ENCODE measurements at regions not wholly inside any gene's neighbourhood (a gene's known extent, or its start where the extent isn't known, plus 50 kb on each side); places are given as distances from the start of the nearest gene placed in this dataset.

DNA sequence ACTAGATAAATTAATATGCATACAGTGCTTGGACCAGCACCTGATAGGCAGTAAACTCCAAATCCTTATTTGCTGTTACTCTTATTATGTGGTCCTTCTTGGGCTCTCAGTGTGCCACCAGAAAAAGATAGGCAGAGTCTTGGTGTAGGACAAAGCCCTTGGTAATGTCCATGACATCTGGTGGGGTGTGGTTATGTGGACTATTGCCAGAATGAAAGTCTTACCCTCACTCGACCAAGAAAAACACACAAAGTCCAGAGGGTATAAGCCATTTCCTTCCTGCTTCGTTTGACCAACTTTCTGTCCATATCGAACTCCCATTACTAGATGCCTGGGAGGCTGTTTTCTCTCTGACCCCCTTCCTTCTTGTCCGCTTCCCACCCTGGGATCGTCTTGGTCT, 140.9 kb downstream of the UTP18 start:
- TF ChIP-seq MED1 (CRISPR knock-in tag; IDR thresholded peaks at IDR 0.05; ENCODE audit: borderline replicate concordance): no peak
- TF ChIP-seq RFX1 (IDR thresholded peaks at IDR 0.05): no peak
- TF ChIP-seq KLF1 (tag; IDR thresholded peaks at IDR 0.05): no peak
- Histone ChIP-seq H3K4me1 (replicated peaks in 1 of 2; ENCODE audit: control insufficient read depth in 2 of 2, insufficient read depth in 2 of 2, low read length in 2 of 2) (no peaks in the 10 kb centered on the region), H3K9ac (ENCODE audit: insufficient read depth in 1 of 2, low read depth in 2 of 2, low read length in 2 of 2) (no peak overlapping the region), H4K20me1 (replicated peaks; ENCODE audit: control insufficient read depth, insufficient read depth, low read length) (no peaks in the 10 kb centered on the region), H3K27ac (ENCODE audit: extremely low read depth, low read depth, low read length) (no peak overlapping the region), H3K9me1 (ENCODE audit: control insufficient read depth, insufficient read depth, low read length) (no peaks in the 10 kb centered on the region), H3K4me3 (no peak overlapping the region), H3K27me3 (ENCODE audit: control insufficient read depth in 2 of 2, insufficient read depth in 2 of 2, low read length in 2 of 2) (peaks cover 0 to 6% of the 10 kb centered on the region in 2 experiments; a peak in 1 of 5 replicates), H3K4me2 (ENCODE audit: insufficient read depth, low read length) (no peak overlapping the region), H3K79me2 (ENCODE audit: control insufficient read depth, insufficient read depth, low read length) (no peaks in the 10 kb centered on the region), H3K36me3 (ENCODE audit: control insufficient read depth, insufficient read depth, low read length) (no peaks in the 10 kb centered on the region), H2AFZ (ENCODE audit: low read depth, low read length) (no peak overlapping the region), H3K9me3 (replicated peaks; ENCODE audit: control insufficient read depth, insufficient read depth, low read depth, low read length) (no peaks in the 10 kb centered on the region)
- ChIA-PET POLR2A (no interaction called here), CTCF (ENCODE audit: low intra/inter-chr PET ratio) (no interaction called here)
- no TSS peak for BruUV-seq (replicated peaks)
- in situ Hi-C loops (cut with MboI): no loop called here
- FAIRE-seq (no peak), ATAC-seq (no peak), DNase-seq (ENCODE audit: extremely low read depth in 1 of 4, low spot score in 3 of 4) (no peak)
- 0% methylated on average over 5 of the region's 5 CpGs for WGBS (ENCODE audit: insufficient coverage, low coverage, missing lambda C conversion rate)
- intact Hi-C loops (cut with micrococcal nuclease): no loop called here

DNA sequence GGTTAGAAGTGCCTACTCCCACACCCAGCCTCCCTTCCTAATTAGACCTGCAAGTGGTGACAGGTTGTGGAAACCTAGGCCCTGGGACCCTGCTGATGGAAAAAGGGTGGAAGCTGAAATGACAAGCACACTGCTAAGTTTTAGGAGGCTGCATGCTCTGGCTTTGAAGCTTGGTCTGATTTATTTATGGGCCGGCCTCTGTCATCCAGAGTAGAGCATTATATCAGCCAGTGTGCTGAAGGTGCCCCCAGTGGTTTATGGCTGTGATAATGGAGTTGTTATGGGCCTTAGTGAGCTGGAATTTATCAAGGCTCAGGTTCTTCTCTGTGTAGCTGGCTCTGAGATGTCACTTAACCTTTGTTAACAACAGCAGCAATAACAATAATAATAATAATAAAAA, 142.6 kb downstream of the UTP18 start:
- H3K27me3 ChIP-seq (ENCODE audit: control insufficient read depth in 2 of 2, insufficient read depth in 2 of 2, low read length in 2 of 2): no peaks in the 10 kb centered on the region; a peak in 1 of 5 replicates
- BruUV-seq (replicated peaks): no TSS peak
- ChIA-PET CTCF (ENCODE audit: low intra/inter-chr PET ratio) (no interaction called here), POLR2A (no interaction called here)
- no peak overlapping the region for H3K9ac ChIP-seq (ENCODE audit: insufficient read depth in 1 of 2, low read depth in 2 of 2, low read length in 2 of 2)
- H2AFZ ChIP-seq (ENCODE audit: low read depth, low read length): no peak overlapping the region
- FAIRE-seq (no peak), ATAC-seq (no peak), DNase-seq (ENCODE audit: extremely low read depth in 1 of 4, low spot score in 3 of 4) (no peak)
- no peak overlapping the region for H3K27ac ChIP-seq (ENCODE audit: extremely low read depth, low read depth, low read length)
- no peaks in the 10 kb centered on the region for H3K9me1 ChIP-seq (ENCODE audit: control insufficient read depth, insufficient read depth, low read length)
- H3K9me3 ChIP-seq (replicated peaks; ENCODE audit: control insufficient read depth, insufficient read depth, low read depth, low read length): no peaks in the 10 kb centered on the region
- H3K36me3 ChIP-seq (ENCODE audit: control insufficient read depth, insufficient read depth, low read length): no peaks in the 10 kb centered on the region
- no peaks in the 10 kb centered on the region for H3K79me2 ChIP-seq (ENCODE audit: control insufficient read depth, insufficient read depth, low read length)
- no peaks in the 10 kb centered on the region for H4K20me1 ChIP-seq (replicated peaks; ENCODE audit: control insufficient read depth, insufficient read depth, low read length)
- WGBS (ENCODE audit: insufficient coverage, low coverage, missing lambda C conversion rate): 0% methylated on average over 1 of the region's 1 CpG
- H3K4me3 ChIP-seq: no peak overlapping the region
- in situ Hi-C loops (cut with MboI) (no loop called here), intact Hi-C loops (cut with micrococcal nuclease) (no loop called here)
- H3K4me2 ChIP-seq (ENCODE audit: insufficient read depth, low read length): no peak overlapping the region
- H3K4me1 ChIP-seq (replicated peaks in 1 of 2; ENCODE audit: control insufficient read depth in 2 of 2, insufficient read depth in 2 of 2, low read length in 2 of 2): no peaks in the 10 kb centered on the region
- TF ChIP-seq ATF7 (IDR thresholded peaks at IDR 0.05) (no peak), ZBTB7A (IDR thresholded peaks at IDR 0.05; ENCODE audit: borderline replicate concordance, control insufficient read depth, low read depth, low read length) (no peak), MAZ (CRISPR knock-in tag; conservative IDR thresholded peaks at IDR 0.05 in 1 of 2, IDR thresholded peaks at IDR 0.05 in 1 of 2) (no peak), JUND (IDR thresholded peaks at IDR 0.05; ENCODE audit: borderline replicate concordance, low read depth, low read length) (no peak), JUND (tag; IDR thresholded peaks at IDR 0.05; ENCODE audit: borderline replicate concordance, low read depth, low read length) (no peak), SMAD1 (IDR thresholded peaks at IDR 0.05; ENCODE audit: low read depth, low read length, partially characterized antibody) (no peak), GATAD2B (IDR thresholded peaks at IDR 0.05; ENCODE audit: borderline replicate concordance) (no peak), HSF4 (CRISPR knock-in tag; IDR thresholded peaks at IDR 0.05; ENCODE audit: borderline replicate concordance) (no peak), FUS (optimal IDR thresholded peaks at IDR 0.05; ENCODE audit: low read depth, low read length) (no peak), ZSCAN32 (CRISPR knock-in tag; IDR thresholded peaks at IDR 0.05) (no peak), HNRNPLL (IDR thresholded peaks at IDR 0.05; ENCODE audit: low read depth, low read length, poor library complexity, severe bottlenecking) (no peak), CTBP1 (IDR thresholded peaks at IDR 0.05; ENCODE audit: borderline replicate concordance) (no peak)
- TF ChIP-seq, protein P1, sequence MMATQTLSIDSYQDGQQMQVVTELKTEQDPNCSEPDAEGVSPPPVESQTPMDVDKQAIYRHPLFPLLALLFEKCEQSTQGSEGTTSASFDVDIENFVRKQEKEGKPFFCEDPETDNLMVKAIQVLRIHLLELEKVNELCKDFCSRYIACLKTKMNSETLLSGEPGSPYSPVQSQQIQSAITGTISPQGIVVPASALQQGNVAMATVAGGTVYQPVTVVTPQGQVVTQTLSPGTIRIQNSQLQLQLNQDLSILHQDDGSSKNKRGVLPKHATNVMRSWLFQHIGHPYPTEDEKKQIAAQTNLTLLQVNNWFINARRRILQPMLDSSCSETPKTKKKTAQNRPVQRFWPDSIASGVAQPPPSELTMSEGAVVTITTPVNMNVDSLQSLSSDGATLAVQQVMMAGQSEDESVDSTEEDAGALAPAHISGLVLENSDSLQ (IDR thresholded peaks at IDR 0.05): no peak
- TF ChIP-seq, protein P2, sequence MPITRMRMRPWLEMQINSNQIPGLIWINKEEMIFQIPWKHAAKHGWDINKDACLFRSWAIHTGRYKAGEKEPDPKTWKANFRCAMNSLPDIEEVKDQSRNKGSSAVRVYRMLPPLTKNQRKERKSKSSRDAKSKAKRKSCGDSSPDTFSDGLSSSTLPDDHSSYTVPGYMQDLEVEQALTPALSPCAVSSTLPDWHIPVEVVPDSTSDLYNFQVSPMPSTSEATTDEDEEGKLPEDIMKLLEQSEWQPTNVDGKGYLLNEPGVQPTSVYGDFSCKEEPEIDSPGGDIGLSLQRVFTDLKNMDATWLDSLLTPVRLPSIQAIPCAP (CRISPR knock-in tag; IDR thresholded peaks at IDR 0.05; ENCODE audit: borderline replicate concordance): no peak
